ENCODE measurements at regions not wholly inside any gene's neighbourhood (a gene's known extent, or its start where the extent isn't known, plus 50 kb on each side); places are given as distances from the start of the nearest gene placed in this dataset.
A peak's percentile ranks its signal among the peaks of the same experiment; 100 is the strongest.

- no peaks in the 10 kb centered on the region for H3K79me1 ChIP-seq (ENCODE audit: low read depth, low read length)
- no peak overlapping the region for H3K14ac ChIP-seq (ENCODE audit: low read length)
- H2BK5ac ChIP-seq (ENCODE audit: low read length) = no peak overlapping the region
- no peaks in the 10 kb centered on the region for H3K36me3 ChIP-seq (replicated peaks in 1 of 2; ENCODE audit: control insufficient read depth in 2 of 2, insufficient read depth in 2 of 2, low read length in 2 of 2)
- no peak overlapping the region for H3K27ac ChIP-seq (replicated peaks; ENCODE audit: low read length)
- H3K27me3 ChIP-seq (ENCODE audit: control insufficient read depth in 3 of 3, insufficient read depth in 3 of 3, low read depth in 1 of 3, low read length in 3 of 3) = peaks cover 0 to 5% (median 0%) of the 10 kb centered on the region in 3 experiments
- peaks cover 0 to 5% of the 10 kb centered on the region in 2 donors for H3K9me3 ChIP-seq (replicated peaks in 1 of 2; ENCODE audit: control insufficient read depth in 2 of 2, insufficient read depth in 1 of 2, low read depth in 1 of 2, low read length in 2 of 2)
- no peak overlapping the region for H3K4me2 ChIP-seq (ENCODE audit: insufficient read depth, low read length, poor library complexity, severe bottlenecking)
- H2BK15ac ChIP-seq (ENCODE audit: low read length) = no peak overlapping the region
- no peak overlapping the region for H2AK5ac ChIP-seq (ENCODE audit: low read depth, low read length)
- no peak overlapping the region for H4K91ac ChIP-seq (ENCODE audit: low read depth, low read length, poor library complexity)
- no peak overlapping the region for H2AFZ ChIP-seq (ENCODE audit: low read length)
- H3K9ac ChIP-seq (ENCODE audit: low read depth, low read length, poor library complexity) = no peak overlapping the region
- peaks cover 0 to 14% of the 10 kb centered on the region in 2 donors for H3K4me1 ChIP-seq (ENCODE audit: control insufficient read depth in 2 of 2, insufficient read depth in 1 of 2, low read depth in 1 of 2, low read length in 2 of 2)
- DNase-seq (ENCODE audit: low spot score) = no peak
- no peak overlapping the region for H3K4ac ChIP-seq (ENCODE audit: low read length)
- H3K23ac ChIP-seq (ENCODE audit: low read depth, low read length, poor library complexity) = no peak overlapping the region
- H2BK12ac ChIP-seq (ENCODE audit: low read length) = peak overlapping the region; percentile 47
- H3K18ac ChIP-seq (ENCODE audit: low read length) = no peak overlapping the region
- no peak overlapping the region for H4K8ac ChIP-seq (ENCODE audit: low read depth, low read length)
- H3K4me3 ChIP-seq (ENCODE audit: low read length in 2 of 2) = no peak overlapping the region
- no CpG with 5 or more reads among the region's 9 CpGs for WGBS, 2 donors (ENCODE audit: extremely low coverage in 2 of 2, insufficient read length in 2 of 2, insufficient replicate concordance in 1 of 2)
- peak overlapping the region; percentile 13 for H2BK120ac ChIP-seq (ENCODE audit: low read depth, low read length)
These were observed 76.4 kb downstream of the TSN start for GRCh38 chr2:121831841-121832240.

GRCh38 chr2:121832412-121833357 lies 77.2 kb downstream of the TSN start:
- Histone ChIP-seq H3K9me3 (replicated peaks in 1 of 2; ENCODE audit: control insufficient read depth in 2 of 2, insufficient read depth in 1 of 2, low read depth in 1 of 2, low read length in 2 of 2) (peaks cover 0 to 8% of the 10 kb centered on the region in 2 donors), H3K14ac (ENCODE audit: low read length) (no peak overlapping the region), H4K91ac (ENCODE audit: low read depth, low read length, poor library complexity) (no peak overlapping the region), H3K4ac (ENCODE audit: low read length) (no peak overlapping the region), H3K4me1 (ENCODE audit: control insufficient read depth in 2 of 2, insufficient read depth in 1 of 2, low read depth in 1 of 2, low read length in 2 of 2) (peaks cover 0 to 14% of the 10 kb centered on the region in 2 donors), H3K23ac (ENCODE audit: low read depth, low read length, poor library complexity) (no peak overlapping the region), H3K9ac (ENCODE audit: low read depth, low read length, poor library complexity) (no peak overlapping the region), H2BK120ac (ENCODE audit: low read depth, low read length) (no peak overlapping the region), H4K8ac (ENCODE audit: low read depth, low read length) (no peak overlapping the region), H3K36me3 (replicated peaks in 1 of 2; ENCODE audit: control insufficient read depth in 2 of 2, insufficient read depth in 2 of 2, low read length in 2 of 2) (no peaks in the 10 kb centered on the region), H3K4me3 (ENCODE audit: low read length in 2 of 2) (no peak overlapping the region), H2BK5ac (ENCODE audit: low read length) (no peak overlapping the region), H2BK12ac (ENCODE audit: low read length) (no peak overlapping the region), H2AK5ac (ENCODE audit: low read depth, low read length) (no peak overlapping the region), H2BK15ac (ENCODE audit: low read length) (no peak overlapping the region), H3K4me2 (ENCODE audit: insufficient read depth, low read length, poor library complexity, severe bottlenecking) (no peak overlapping the region), H3K27ac (replicated peaks; ENCODE audit: low read length) (no peak overlapping the region), H3K18ac (ENCODE audit: low read length) (no peak overlapping the region), H3K79me1 (ENCODE audit: low read depth, low read length) (no peaks in the 10 kb centered on the region), H2AFZ (ENCODE audit: low read length) (peak overlapping the region; percentile 49), H3K27me3 (ENCODE audit: control insufficient read depth in 3 of 3, insufficient read depth in 3 of 3, low read depth in 1 of 3, low read length in 3 of 3) (peaks cover 0 to 9% (median 0%) of the 10 kb centered on the region in 3 experiments)
- WGBS, 2 donors (ENCODE audit: extremely low coverage in 2 of 2, insufficient read length in 2 of 2, insufficient replicate concordance in 1 of 2) = no CpG with 5 or more reads among the region's 14 CpGs
- no peak for DNase-seq (ENCODE audit: low spot score)

- Histone ChIP-seq H3K4ac (ENCODE audit: low read length) (no peak overlapping the region), H2AK5ac (ENCODE audit: low read depth, low read length) (no peak overlapping the region), H2BK12ac (ENCODE audit: low read length) (no peak overlapping the region), H2BK120ac (ENCODE audit: low read depth, low read length) (no peak overlapping the region), H2AFZ (ENCODE audit: low read length) (no peak overlapping the region), H3K9me3 (replicated peaks in 1 of 2; ENCODE audit: control insufficient read depth in 2 of 2, insufficient read depth in 1 of 2, low read depth in 1 of 2, low read length in 2 of 2) (peaks cover 0 to 8% of the 10 kb centered on the region in 2 donors), H3K79me1 (ENCODE audit: low read depth, low read length) (no peaks in the 10 kb centered on the region), H3K27me3 (ENCODE audit: control insufficient read depth in 3 of 3, insufficient read depth in 3 of 3, low read depth in 1 of 3, low read length in 3 of 3) (peaks cover 0 to 9% (median 0%) of the 10 kb centered on the region in 3 experiments), H3K36me3 (replicated peaks in 1 of 2; ENCODE audit: control insufficient read depth in 2 of 2, insufficient read depth in 2 of 2, low read length in 2 of 2) (no peaks in the 10 kb centered on the region), H3K18ac (ENCODE audit: low read length) (peak overlapping the region; percentile 79), H2BK15ac (ENCODE audit: low read length) (no peak overlapping the region), H3K14ac (ENCODE audit: low read length) (no peak overlapping the region), H3K4me3 (ENCODE audit: low read length in 2 of 2) (no peak overlapping the region), H3K4me2 (ENCODE audit: insufficient read depth, low read length, poor library complexity, severe bottlenecking) (no peak overlapping the region), H4K8ac (ENCODE audit: low read depth, low read length) (no peak overlapping the region), H3K23ac (ENCODE audit: low read depth, low read length, poor library complexity) (no peak overlapping the region), H4K91ac (ENCODE audit: low read depth, low read length, poor library complexity) (peak overlapping the region; percentile 95), H3K27ac (replicated peaks; ENCODE audit: low read length) (no peak overlapping the region), H3K9ac (ENCODE audit: low read depth, low read length, poor library complexity) (no peak overlapping the region), H3K4me1 (ENCODE audit: control insufficient read depth in 2 of 2, insufficient read depth in 1 of 2, low read depth in 1 of 2, low read length in 2 of 2) (peaks cover 0 to 14% of the 10 kb centered on the region in 2 donors), H2BK5ac (ENCODE audit: low read length) (no peak overlapping the region)
- no peak for DNase-seq (ENCODE audit: low spot score)
- no CpG with 5 or more reads among the region's 4 CpGs for WGBS, 2 donors (ENCODE audit: extremely low coverage in 2 of 2, insufficient read length in 2 of 2, insufficient replicate concordance in 1 of 2)
These were observed 77.9 kb downstream of the TSN start for GRCh38 chr2:121833358-121833723.

- Histone ChIP-seq H3K14ac (ENCODE audit: low read length) (no peak overlapping the region), H3K27ac (replicated peaks; ENCODE audit: low read length) (no peak overlapping the region), H2BK12ac (ENCODE audit: low read length) (no peak overlapping the region), H3K9me3 (replicated peaks in 1 of 2; ENCODE audit: control insufficient read depth in 2 of 2, insufficient read depth in 1 of 2, low read depth in 1 of 2, low read length in 2 of 2) (peaks cover 0 to 7% of the 10 kb centered on the region in 2 donors), H2BK15ac (ENCODE audit: low read length) (no peak overlapping the region), H2AK5ac (ENCODE audit: low read depth, low read length) (no peak overlapping the region), H3K79me1 (ENCODE audit: low read depth, low read length) (no peaks in the 10 kb centered on the region), H2BK120ac (ENCODE audit: low read depth, low read length) (no peak overlapping the region), H3K9ac (ENCODE audit: low read depth, low read length, poor library complexity) (no peak overlapping the region), H3K4me1 (ENCODE audit: control insufficient read depth in 2 of 2, insufficient read depth in 1 of 2, low read depth in 1 of 2, low read length in 2 of 2) (peaks cover 0 to 14% of the 10 kb centered on the region in 2 donors), H3K4me2 (ENCODE audit: insufficient read depth, low read length, poor library complexity, severe bottlenecking) (no peak overlapping the region), H4K8ac (ENCODE audit: low read depth, low read length) (no peak overlapping the region), H3K18ac (ENCODE audit: low read length) (no peak overlapping the region), H2BK5ac (ENCODE audit: low read length) (no peak overlapping the region), H3K27me3 (ENCODE audit: control insufficient read depth in 3 of 3, insufficient read depth in 3 of 3, low read depth in 1 of 3, low read length in 3 of 3) (peaks cover 0 to 9% (median 0%) of the 10 kb centered on the region in 3 experiments), H4K91ac (ENCODE audit: low read depth, low read length, poor library complexity) (no peak overlapping the region), H3K23ac (ENCODE audit: low read depth, low read length, poor library complexity) (no peak overlapping the region), H2AFZ (ENCODE audit: low read length) (no peak overlapping the region), H3K4ac (ENCODE audit: low read length) (no peak overlapping the region), H3K36me3 (replicated peaks in 1 of 2; ENCODE audit: control insufficient read depth in 2 of 2, insufficient read depth in 2 of 2, low read length in 2 of 2) (no peaks in the 10 kb centered on the region), H3K4me3 (ENCODE audit: low read length in 2 of 2) (no peak overlapping the region)
- WGBS, 2 donors (ENCODE audit: extremely low coverage in 2 of 2, insufficient read length in 2 of 2, insufficient replicate concordance in 1 of 2) = no CpG with 5 or more reads among the region's 10 CpGs
- no peak for DNase-seq (ENCODE audit: low spot score)
These were observed 81.2 kb downstream of the TSN start for GRCh38 chr2:121836611-121837010.

All from neuronal stem cell (in vitro differentiated cells).